PC-3 (cell line): ENCODE measurements at regions not wholly inside any gene's neighbourhood (a gene's known extent, or its start where the extent isn't known, plus 50 kb on each side); places are given as distances from the start of the nearest gene placed in this dataset.

ENCODE experiments used
- ATAC-seq: fragments of 200-7000 bp; cut with Tn5 transposase; 2 replicates; pipeline ENCODE4 v1.9.1; 2020; ENCODE audit warnings: mild to moderate bottlenecking, moderate library complexity
- BruUV-seq: library from RNA; stranded (reverse); fragments of 400-500 nt; replicated peaks from 2 replicates; lab custom pipeline; 2021; lab: Mats Ljungman, UMichigan
- CTCF ChIA-PET: fragments of 300-600 bp; sonication (Branson Sonifier 250); formaldehyde crosslinking; loops from one replicate; lab custom pipeline; 2022; ENCODE audit warnings: antibody characterized with exemption; lab: Charles Lee
- POLR2A ChIA-PET: fragments of 300-600 bp; sonication (Branson Sonifier 250); formaldehyde crosslinking; loops from one replicate; lab custom pipeline; 2022; ENCODE audit warnings: antibody characterized with exemption; ENCODE audit not compliant: unreplicated experiment; lab: Charles Lee
- DNase-seq: peaks from one replicate; pipeline ENCODE4 v3.0.0-alpha.2; 2015
- H2AFZ ChIP-seq: fragments of 300-600 bp; sonication (generic); 2 replicates; pipeline ENCODE4 v1.6.0; 2016; ENCODE audit warnings: antibody characterized with exemption, low read length
- H3F3A ChIP-seq: fragments of 300-600 bp; sonication (generic); one replicate; pipeline ENCODE4 v1.6.0; 2017; ENCODE audit warnings: antibody characterized with exemption, low read length, control low read depth, mild to moderate bottlenecking; ENCODE audit not compliant: unreplicated experiment
- H3K27ac ChIP-seq: fragments of 300-600 bp; sonication (generic); 2 replicates; pipeline ENCODE4 v1.5.1; 2016; ENCODE audit warnings: mild to moderate bottlenecking, low read length
- H3K27me3 ChIP-seq: fragments of 300-600 bp; sonication (generic); 2 replicates; pipeline ENCODE4 v1.6.1; 2016; ENCODE audit warnings: low read length, mixed read lengths
- H3K36me3 ChIP-seq: fragments of 300-600 bp; sonication (generic); 2 replicates; pipeline ENCODE4 v1.6.1; 2016; ENCODE audit warnings: low read depth, mixed run types, low read length, mixed read lengths
- H3K4me1 ChIP-seq: fragments of 300-600 bp; sonication (generic); 2 replicates; pipeline ENCODE4 v1.5.1; 2016; ENCODE audit warnings: low read length; ENCODE audit not compliant: insufficient read depth
- H3K4me2 ChIP-seq: fragments of 300-600 bp; sonication (generic); 2 replicates; pipeline ENCODE4 v1.6.0; 2016; ENCODE audit warnings: low read length
- H3K4me3 ChIP-seq: fragments of 300-600 bp; sonication (generic); 2 replicates; pipeline ENCODE4 v1.5.1; 2016; ENCODE audit warnings: mild to moderate bottlenecking, low read length, mixed read lengths
- H3K79me2 ChIP-seq: fragments of 300-600 bp; sonication (generic); 2 replicates; pipeline ENCODE4 v1.6.1; 2017; ENCODE audit warnings: low read length, mixed read lengths
- H3K9ac ChIP-seq: fragments of 300-600 bp; sonication (generic); 2 replicates; pipeline ENCODE4 v1.6.0; 2016; ENCODE audit warnings: mild to moderate bottlenecking, low read length
- H3K9me2 ChIP-seq: fragments of 300-600 bp; sonication (generic); replicated peaks from 2 replicates; pipeline ENCODE4 v1.6.1; 2016; ENCODE audit warnings: mixed run types, low read length, mixed read lengths
- H3K9me3 ChIP-seq: fragments of 300-600 bp; sonication (generic); 2 replicates; pipeline ENCODE4 v1.6.1; 2016; ENCODE audit warnings: low read length, mixed read lengths
- H4K20me1 ChIP-seq: fragments of 300-600 bp; sonication (generic); 2 replicates; pipeline ENCODE4 v1.6.1; 2016; ENCODE audit warnings: low read length, mixed read lengths
- EZH2 ChIP-seq: fragments of 300-600 bp; sonication (generic); IDR thresholded peaks from one replicate; pipeline ENCODE4 v1.6.1; 2017; ENCODE audit warnings: antibody characterized with exemption, mild to moderate bottlenecking, low read length; ENCODE audit not compliant: unreplicated experiment
- EZH2phosphoT487 ChIP-seq: fragments of 300-600 bp; sonication (generic); IDR thresholded peaks from 2 replicates; pipeline ENCODE4 v1.6.1; 2018; ENCODE audit warnings: mild to moderate bottlenecking, antibody characterized with exemption, low read length, borderline replicate concordance
- intact Hi-C: fragments of 100-400 bp; cut with micrococcal nuclease; formaldehyde crosslinking; loops from 2 replicates; pipeline ENCODE4 v1.9.0; 2023
- TF ChIP-seq, protein P1 (sequence below): fragments of 300-600 bp; sonication (generic); conservative IDR thresholded peaks from 2 replicates; pipeline ENCODE4 v1.5.1; 2017; ENCODE audit warnings: antibody characterized with exemption, low read depth, mild to moderate bottlenecking, low read length

DNA sequence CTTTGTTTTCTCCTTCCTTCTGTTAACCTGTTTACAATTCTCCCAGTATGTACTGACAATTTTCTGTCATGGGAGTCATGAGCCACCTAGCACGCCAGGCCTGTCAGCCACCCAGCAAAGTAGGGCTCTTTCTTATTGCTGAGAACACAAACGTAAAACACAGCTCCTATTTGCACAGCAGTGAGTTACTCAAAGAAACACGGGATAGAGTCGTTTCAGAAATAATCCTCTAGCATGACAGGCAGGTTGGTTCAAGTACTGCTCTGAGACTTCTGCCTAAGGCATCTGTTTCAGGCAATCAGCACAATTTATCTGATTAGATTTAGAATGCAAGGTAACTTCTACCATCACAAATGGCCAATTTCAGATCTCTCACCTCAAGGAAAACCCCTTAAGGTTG lies 88.8 kb downstream of the CD24 start:
- Histone ChIP-seq H3K4me1 (peaks cover 44% of the 10 kb centered on the region), H2AFZ (no peak overlapping the region), H3F3A (no peaks in the 10 kb centered on the region), H3K9ac (no peak overlapping the region), H3K79me2 (no peaks in the 10 kb centered on the region), H3K4me2 (no peak overlapping the region), H3K36me3 (no peaks in the 10 kb centered on the region), H3K27me3 (no peaks in the 10 kb centered on the region), H4K20me1 (no peaks in the 10 kb centered on the region), H3K9me2 (no peaks in the 10 kb centered on the region), H3K27ac (no peak overlapping the region), H3K9me3 (no peaks in the 10 kb centered on the region), H3K4me3 (no peak overlapping the region)
- TF ChIP-seq, protein P1, sequence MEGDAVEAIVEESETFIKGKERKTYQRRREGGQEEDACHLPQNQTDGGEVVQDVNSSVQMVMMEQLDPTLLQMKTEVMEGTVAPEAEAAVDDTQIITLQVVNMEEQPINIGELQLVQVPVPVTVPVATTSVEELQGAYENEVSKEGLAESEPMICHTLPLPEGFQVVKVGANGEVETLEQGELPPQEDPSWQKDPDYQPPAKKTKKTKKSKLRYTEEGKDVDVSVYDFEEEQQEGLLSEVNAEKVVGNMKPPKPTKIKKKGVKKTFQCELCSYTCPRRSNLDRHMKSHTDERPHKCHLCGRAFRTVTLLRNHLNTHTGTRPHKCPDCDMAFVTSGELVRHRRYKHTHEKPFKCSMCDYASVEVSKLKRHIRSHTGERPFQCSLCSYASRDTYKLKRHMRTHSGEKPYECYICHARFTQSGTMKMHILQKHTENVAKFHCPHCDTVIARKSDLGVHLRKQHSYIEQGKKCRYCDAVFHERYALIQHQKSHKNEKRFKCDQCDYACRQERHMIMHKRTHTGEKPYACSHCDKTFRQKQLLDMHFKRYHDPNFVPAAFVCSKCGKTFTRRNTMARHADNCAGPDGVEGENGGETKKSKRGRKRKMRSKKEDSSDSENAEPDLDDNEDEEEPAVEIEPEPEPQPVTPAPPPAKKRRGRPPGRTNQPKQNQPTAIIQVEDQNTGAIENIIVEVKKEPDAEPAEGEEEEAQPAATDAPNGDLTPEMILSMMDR, result no peak
- TF ChIP-seq EZH2phosphoT487 (no peak), EZH2 (no peak)
- ATAC-seq (no peak), DNase-seq (no peak)
- BruUV-seq, result no TSS peak
- ChIA-PET POLR2A (no interaction called here), CTCF (no interaction called here)
- intact Hi-C loops, result loop anchor here (5.0 kb wide), 1 partner anchor 92 kb away; no protein-coding TSS in a partner anchor

DNA sequence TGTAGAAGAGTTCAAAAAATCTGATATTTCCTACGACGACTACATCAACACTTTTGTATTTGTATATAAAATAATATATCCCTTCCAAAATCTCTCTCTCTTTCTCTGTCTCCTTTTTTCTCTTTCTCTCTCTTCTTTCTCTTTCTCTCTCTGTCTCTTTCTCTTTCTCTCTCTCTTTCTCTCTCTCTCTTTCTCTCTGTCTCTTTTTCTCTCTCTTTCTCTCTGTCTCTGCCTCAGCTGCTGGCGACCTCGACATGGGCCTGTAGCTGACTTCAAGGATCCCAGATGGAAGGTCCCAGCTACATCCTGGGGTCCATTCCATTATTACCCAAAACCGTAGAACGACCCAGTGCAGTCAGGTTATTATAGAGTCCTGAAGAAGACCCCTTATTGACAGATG lies 90.0 kb downstream of the CD24 start:
- no peaks in the 10 kb centered on the region for H3K79me2 ChIP-seq
- no peaks in the 10 kb centered on the region for H3K27me3 ChIP-seq
- no peak overlapping the region for H2AFZ ChIP-seq
- DNase-seq, result no peak
- ChIA-PET POLR2A (no interaction called here), CTCF (no interaction called here)
- H4K20me1 ChIP-seq, result no peaks in the 10 kb centered on the region
- no TSS peak for BruUV-seq
- H3K4me2 ChIP-seq, result no peak overlapping the region
- H3K9ac ChIP-seq, result no peak overlapping the region
- no peak overlapping the region for H3K27ac ChIP-seq
- no peaks in the 10 kb centered on the region for H3K36me3 ChIP-seq
- ATAC-seq, result no peak
- H3F3A ChIP-seq, result no peaks in the 10 kb centered on the region
- TF ChIP-seq EZH2phosphoT487 (no peak), EZH2 (no peak)
- TF ChIP-seq, protein P1, result no peak
- intact Hi-C loops, result no loop called here
- H3K4me1 ChIP-seq, result peaks cover 38% of the 10 kb centered on the region
- no peaks in the 10 kb centered on the region for H3K9me2 ChIP-seq
- H3K9me3 ChIP-seq, result no peaks in the 10 kb centered on the region
- no peak overlapping the region for H3K4me3 ChIP-seq

DNA sequence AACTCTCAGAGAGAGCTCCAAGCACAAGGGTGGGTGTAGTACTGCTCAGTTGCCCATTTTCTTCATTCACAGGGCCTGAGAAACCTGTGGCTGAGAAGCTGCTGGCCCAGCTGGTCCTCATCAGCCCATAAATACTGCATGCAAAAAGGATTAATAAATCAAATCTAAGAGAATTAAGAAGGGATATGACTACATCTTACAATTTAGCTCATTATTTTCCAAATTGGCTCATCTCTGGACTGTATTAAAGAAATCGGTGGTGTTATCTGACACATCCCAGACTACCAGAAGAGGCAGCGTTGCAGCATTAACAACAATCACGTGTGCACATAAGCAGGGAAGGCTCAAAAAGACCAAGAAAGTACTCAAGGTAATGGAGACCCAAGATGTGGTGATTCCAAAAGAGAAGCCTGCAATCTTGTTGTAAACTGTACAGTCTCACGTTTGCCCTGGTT lies 90.7 kb downstream of the CD24 start:
- Histone ChIP-seq H3K4me1 (peaks cover 37% of the 10 kb centered on the region), H2AFZ (no peak overlapping the region), H3K9me3 (no peaks in the 10 kb centered on the region), H3K4me2 (no peak overlapping the region), H3K27ac (no peak overlapping the region), H3K27me3 (no peaks in the 10 kb centered on the region), H3F3A (no peaks in the 10 kb centered on the region), H4K20me1 (no peaks in the 10 kb centered on the region), H3K36me3 (no peaks in the 10 kb centered on the region), H3K4me3 (no peak overlapping the region), H3K9ac (no peak overlapping the region), H3K79me2 (no peaks in the 10 kb centered on the region), H3K9me2 (no peaks in the 10 kb centered on the region)
- CTCF ChIA-PET, result interaction anchor here (0.5 kb wide), 1 partner anchor 198 kb away, joined by 5 read pairs; no protein-coding TSS in a partner anchor
- ATAC-seq (no peak), DNase-seq (peak; percentile 36)
- intact Hi-C loops, result no loop called here
- BruUV-seq, result no TSS peak
- no peak for TF ChIP-seq EZH2phosphoT487
- TF ChIP-seq, protein P1, result peak; percentile 52
- POLR2A ChIA-PET, result no interaction called here
